MM.1S (cell line): ENCODE measurements at regions not wholly inside any gene's neighbourhood (a gene's known extent, or its start where the extent isn't known, plus 50 kb on each side); places are given as distances from the start of the nearest gene placed in this dataset.

Experiments
- CTCF ChIP-seq: fragments of 300-600 bp; sonication (generic); IDR thresholded peaks from 2 replicates; pipeline ENCODE4 v1.5.1; 2016; ENCODE audit warnings: antibody characterized with exemption, low read length, mixed read lengths
- EZH2 ChIP-seq: fragments of 300-600 bp; sonication (generic); optimal IDR thresholded peaks from 2 replicates; pipeline ENCODE3; 2017; ENCODE audit warnings: low read depth, mild to moderate bottlenecking, antibody characterized with exemption, low read length, mixed read lengths
- EZH2phosphoT487 ChIP-seq: fragments of 300-600 bp; sonication (generic); IDR thresholded peaks from 2 replicates; pipeline ENCODE4 v1.6.1; 2018; ENCODE audit warnings: antibody characterized with exemption, low read length

- TF ChIP-seq CTCF (no peak), EZH2 (no peak), EZH2phosphoT487 (no peak)
Observed at GRCh38 chr16:76931186-76931585, 259.8 kb upstream of the MON1B start.
